ENCODE measurements at regions not wholly inside any gene's neighbourhood (a gene's known extent, or its start where the extent isn't known, plus 50 kb on each side); places are given as distances from the start of the nearest gene placed in this dataset.
"Not testable (repeated sequence)": the region's sequence is repeated elsewhere in the genome, so short reads cannot be mapped to it uniquely, and the experiment has no call there.

GRCh38 chr16:29227751-29228663 is 178.5 kb downstream of the NPIPB11 start:
- H3K27me3 Mint-ChIP-seq (ENCODE audit: insufficient read depth); H3K9me3 Mint-ChIP-seq; H3K4me1 Mint-ChIP-seq (ENCODE audit: low read depth); H3K36me3 Mint-ChIP-seq (ENCODE audit: low read depth); H3K4me3 Mint-ChIP-seq; H3K27ac Mint-ChIP-seq: not testable (repeated sequence)
- DNase-seq, result peak; percentile 43
- peak; percentile 63 for TF ChIP-seq CTCF (IDR thresholded peaks at IDR 0.05)

- Mint-ChIP-seq H3K27ac (no peak overlapping the region), H3K4me1 (ENCODE audit: low read depth) (peaks cover 14% of the 10 kb centered on the region), H3K9me3 (peaks cover 13% of the 10 kb centered on the region), H3K36me3 (ENCODE audit: low read depth) (0 out of 2 replicates have a peak, but pooled peaks cover 5% of the 10 kb centered on the region), H3K4me3 (no peak overlapping the region), H3K27me3 (ENCODE audit: insufficient read depth) (peaks cover 10% of the 10 kb centered on the region)
- no peak for DNase-seq
- TF ChIP-seq CTCF (IDR thresholded peaks at IDR 0.05), result no peak
These were observed 179.7 kb downstream of the NPIPB11 start for GRCh38 chr16:29226782-29227181.

GRCh38 chr16:29224675-29225074 is 181.8 kb downstream of the NPIPB11 start:
- H3K36me3 Mint-ChIP-seq (ENCODE audit: low read depth); H3K27me3 Mint-ChIP-seq (ENCODE audit: insufficient read depth); H3K4me3 Mint-ChIP-seq; DNase-seq; H3K27ac Mint-ChIP-seq: not testable (repeated sequence)
- Mint-ChIP-seq H3K4me1 (ENCODE audit: low read depth) (peaks cover 24% of the 10 kb centered on the region), H3K9me3 (peaks cover 13% of the 10 kb centered on the region)

- not testable (repeated sequence) for H3K27me3 Mint-ChIP-seq (ENCODE audit: insufficient read depth); DNase-seq; H3K4me3 Mint-ChIP-seq; H3K27ac Mint-ChIP-seq
- Mint-ChIP-seq H3K4me1 (ENCODE audit: low read depth) (peaks cover 35% of the 10 kb centered on the region), H3K9me3 (peaks cover 13% of the 10 kb centered on the region), H3K36me3 (ENCODE audit: low read depth) (peaks cover 18% of the 10 kb centered on the region; the same call in 1 of the 2 replicates)
These were observed 183.9 kb downstream of the NPIPB11 start for GRCh38 chr16:29222615-29223014.

DNA sequence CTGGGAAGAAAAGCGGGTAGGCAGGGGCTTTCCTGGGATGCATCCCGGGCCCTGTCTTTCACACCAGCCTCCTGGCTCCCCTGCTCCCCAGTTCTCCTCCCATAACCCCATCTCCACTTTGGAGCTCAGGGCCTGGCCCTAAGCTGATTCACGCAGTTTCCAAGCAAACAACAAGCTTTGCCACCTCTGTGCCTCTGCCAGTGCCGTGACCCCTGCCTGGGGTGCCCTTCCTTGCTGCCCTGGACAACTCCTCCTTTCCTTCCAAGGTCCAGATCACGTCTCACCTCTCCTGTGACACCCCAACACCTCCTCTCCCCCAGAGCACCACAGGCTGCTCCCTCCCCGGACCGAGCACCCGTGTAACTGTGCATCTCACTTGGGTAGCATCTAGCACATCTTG is 184.5 kb downstream of the NPIPB11 start:
- Mint-ChIP-seq H3K9me3 (peaks cover 13% of the 10 kb centered on the region), H3K4me1 (ENCODE audit: low read depth) (peaks cover 37% of the 10 kb centered on the region), H3K27ac (peak overlapping the region; percentile 69), H3K4me3 (peak overlapping the region; percentile 13; the same call in 1 of the 2 replicates), H3K36me3 (ENCODE audit: low read depth) (peaks cover 20% of the 10 kb centered on the region)
- not testable (repeated sequence) for H3K27me3 Mint-ChIP-seq (ENCODE audit: insufficient read depth); DNase-seq

DNA sequence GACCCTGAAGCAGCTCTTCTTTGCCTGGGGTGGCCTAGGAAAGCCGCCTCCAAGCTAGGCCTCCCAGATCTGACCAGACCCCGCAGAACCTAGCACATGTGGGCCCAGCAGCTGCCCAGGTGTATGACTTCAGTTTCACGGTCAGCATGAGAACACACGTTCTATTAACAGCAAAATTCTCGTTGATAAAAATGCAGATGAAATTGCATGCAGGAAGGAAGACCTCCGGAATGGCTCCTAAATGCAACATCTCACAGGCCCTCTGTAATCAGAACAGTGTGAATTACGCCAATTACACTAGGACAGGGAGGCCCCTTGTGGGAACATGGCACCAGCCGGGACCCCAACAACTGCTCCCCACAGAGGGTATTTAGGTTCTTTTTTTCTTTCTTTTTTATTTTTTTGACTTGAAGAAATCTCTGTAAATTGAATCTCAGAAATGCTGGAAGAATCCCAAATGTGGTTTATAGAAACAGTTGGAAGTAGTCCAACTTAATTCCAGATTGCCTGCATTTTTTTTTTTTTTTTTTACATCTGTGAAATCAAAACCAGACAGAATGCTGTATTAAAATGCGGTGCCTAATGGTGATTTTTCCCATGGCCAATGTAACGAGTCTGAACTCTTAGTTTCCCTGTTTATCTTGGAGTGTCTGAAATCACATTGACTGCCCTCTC is 185.1 kb downstream of the NPIPB11 start:
- peak overlapping the region; percentile 69 for H3K27ac Mint-ChIP-seq
- H3K27me3 Mint-ChIP-seq (ENCODE audit: insufficient read depth), result not testable (repeated sequence)
- H3K4me3 Mint-ChIP-seq, result peak overlapping the region; percentile 67
- DNase-seq, result peak; percentile 73
- H3K4me1 Mint-ChIP-seq (ENCODE audit: low read depth), result peaks cover 41% of the 10 kb centered on the region
- H3K36me3 Mint-ChIP-seq (ENCODE audit: low read depth), result peaks cover 23% of the 10 kb centered on the region
- peaks cover 13% of the 10 kb centered on the region for H3K9me3 Mint-ChIP-seq

DNA sequence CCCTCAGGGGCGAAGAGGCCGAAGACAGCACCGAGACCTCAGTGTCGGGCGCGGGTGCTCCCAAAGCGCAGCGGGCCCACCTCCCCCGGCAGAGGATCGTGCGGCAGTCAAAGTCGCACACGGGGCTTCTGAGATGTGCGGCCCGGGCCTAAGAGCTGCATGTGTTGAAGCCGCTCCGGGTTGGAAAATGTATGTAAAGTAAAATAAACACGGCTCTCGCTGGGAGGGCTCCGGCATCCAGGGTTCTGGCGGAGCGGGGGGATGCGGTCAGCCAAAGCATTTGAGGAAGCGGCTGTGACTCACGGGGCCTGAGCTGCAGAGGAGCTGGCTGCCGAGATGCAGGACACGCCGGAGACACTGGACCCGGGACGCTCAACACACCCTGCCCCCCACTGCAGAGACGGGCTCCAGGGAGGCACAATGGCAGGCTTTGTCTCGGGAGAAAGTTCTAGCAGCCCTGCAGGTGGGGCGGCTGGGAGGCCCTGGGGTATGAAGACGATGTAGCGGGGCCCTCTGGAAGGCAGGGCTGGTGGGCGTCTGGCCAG is 185.8 kb downstream of the NPIPB11 start:
- peak; percentile 86 for DNase-seq
- Mint-ChIP-seq H3K9me3 (peaks cover 14% of the 10 kb centered on the region), H3K36me3 (ENCODE audit: low read depth) (peaks cover 23% of the 10 kb centered on the region), H3K4me3 (peak overlapping the region; percentile 81), H3K4me1 (ENCODE audit: low read depth) (peaks cover 44% of the 10 kb centered on the region), H3K27ac (peak overlapping the region; percentile 95)
- not testable (repeated sequence) for H3K27me3 Mint-ChIP-seq (ENCODE audit: insufficient read depth)

Measured in HFFc6 (cell line).